Endothelial cell (in vitro differentiated cells): ENCODE measurements at regions not wholly inside any gene's neighbourhood (a gene's known extent, or its start where the extent isn't known, plus 50 kb on each side); places are given as distances from the start of the nearest gene placed in this dataset.

Experiments
- DNase-seq: peaks from one replicate; pipeline ENCODE4 v3.0.0; 2021; ENCODE audit warnings: low spot score
- H3K27ac Mint-ChIP-seq: one replicate; pipeline ENCODE4 v1.8.0; 2021; ENCODE audit warnings: mixed read lengths, inconsistent platforms; ENCODE audit not compliant: unreplicated experiment
- H3K27me3 Mint-ChIP-seq: one replicate; pipeline ENCODE4 v1.8.0; 2021; ENCODE audit warnings: mild to moderate bottlenecking, moderate library complexity, mixed read lengths, inconsistent platforms; ENCODE audit not compliant: unreplicated experiment
- H3K36me3 Mint-ChIP-seq: one replicate; pipeline ENCODE4 v1.8.0; 2021; ENCODE audit warnings: mild to moderate bottlenecking, low read depth, mixed read lengths, inconsistent platforms; ENCODE audit not compliant: unreplicated experiment
- H3K4me1 Mint-ChIP-seq: one replicate; pipeline ENCODE4 v1.8.0; 2021; ENCODE audit warnings: mild to moderate bottlenecking, mixed read lengths, inconsistent platforms; ENCODE audit not compliant: unreplicated experiment
- H3K4me3 Mint-ChIP-seq: one replicate; pipeline ENCODE4 v1.8.0; 2021; ENCODE audit warnings: mild to moderate bottlenecking, mixed read lengths, inconsistent platforms; ENCODE audit not compliant: unreplicated experiment
- H3K9me3 Mint-ChIP-seq: one replicate; pipeline ENCODE4 v1.8.0; 2021; ENCODE audit warnings: mixed read lengths, inconsistent platforms; ENCODE audit not compliant: unreplicated experiment
- TF ChIP-seq, protein P1 (sequence below): fragments of 200-600 bp; sonication (generic); IDR thresholded peaks from one replicate; pipeline ENCODE4 v1.5.0; 2021; ENCODE audit warnings: antibody characterized with exemption; ENCODE audit not compliant: unreplicated experiment

DNA sequence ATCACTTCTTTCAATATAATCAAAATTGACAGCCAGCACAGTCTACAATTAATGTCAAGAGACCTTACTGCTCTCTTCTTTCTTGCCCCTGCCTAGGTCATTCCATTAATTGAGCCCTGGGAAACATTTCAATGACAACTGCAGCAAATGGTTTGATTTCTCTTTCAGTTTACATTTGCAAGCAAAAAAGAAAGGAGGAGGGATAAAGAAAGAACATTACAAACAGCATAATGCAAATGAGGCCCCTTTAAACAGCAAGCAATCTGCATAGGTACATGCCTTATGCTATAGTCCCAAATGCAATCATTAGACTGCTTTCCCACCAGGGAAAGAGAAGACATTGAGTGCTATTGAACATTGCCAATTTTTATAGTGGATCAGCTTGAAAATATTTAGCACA lies 655.0 kb upstream of the CDH2 start:
- Mint-ChIP-seq H3K27ac (no peak overlapping the region), H3K4me3 (no peak overlapping the region), H3K27me3 (no peaks in the 10 kb centered on the region), H3K36me3 (no peaks in the 10 kb centered on the region), H3K9me3 (no peaks in the 10 kb centered on the region), H3K4me1 (peaks cover 15% of the 10 kb centered on the region)
- TF ChIP-seq, protein P1, sequence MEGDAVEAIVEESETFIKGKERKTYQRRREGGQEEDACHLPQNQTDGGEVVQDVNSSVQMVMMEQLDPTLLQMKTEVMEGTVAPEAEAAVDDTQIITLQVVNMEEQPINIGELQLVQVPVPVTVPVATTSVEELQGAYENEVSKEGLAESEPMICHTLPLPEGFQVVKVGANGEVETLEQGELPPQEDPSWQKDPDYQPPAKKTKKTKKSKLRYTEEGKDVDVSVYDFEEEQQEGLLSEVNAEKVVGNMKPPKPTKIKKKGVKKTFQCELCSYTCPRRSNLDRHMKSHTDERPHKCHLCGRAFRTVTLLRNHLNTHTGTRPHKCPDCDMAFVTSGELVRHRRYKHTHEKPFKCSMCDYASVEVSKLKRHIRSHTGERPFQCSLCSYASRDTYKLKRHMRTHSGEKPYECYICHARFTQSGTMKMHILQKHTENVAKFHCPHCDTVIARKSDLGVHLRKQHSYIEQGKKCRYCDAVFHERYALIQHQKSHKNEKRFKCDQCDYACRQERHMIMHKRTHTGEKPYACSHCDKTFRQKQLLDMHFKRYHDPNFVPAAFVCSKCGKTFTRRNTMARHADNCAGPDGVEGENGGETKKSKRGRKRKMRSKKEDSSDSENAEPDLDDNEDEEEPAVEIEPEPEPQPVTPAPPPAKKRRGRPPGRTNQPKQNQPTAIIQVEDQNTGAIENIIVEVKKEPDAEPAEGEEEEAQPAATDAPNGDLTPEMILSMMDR = no peak
- no peak for DNase-seq

DNA sequence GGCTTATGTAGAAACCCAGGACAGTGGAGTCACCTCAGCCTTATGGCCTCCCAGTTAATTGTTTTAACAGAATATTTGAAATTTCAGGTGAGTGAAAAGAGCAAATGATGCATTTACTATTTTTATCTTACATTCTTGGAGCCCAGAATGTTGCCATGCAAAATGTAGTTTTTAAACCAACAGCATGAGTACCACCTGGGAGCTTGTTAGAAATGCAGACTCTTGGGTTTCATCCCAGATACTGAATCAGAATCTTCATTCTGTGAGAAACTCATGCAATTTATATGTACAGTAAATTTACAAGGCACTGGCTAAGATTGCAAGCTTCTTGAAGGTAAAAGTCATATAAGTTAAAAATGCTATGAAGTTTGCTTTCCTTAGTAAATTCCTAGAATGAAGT lies 654.5 kb upstream of the CDH2 start:
- Mint-ChIP-seq H3K9me3 (no peaks in the 10 kb centered on the region), H3K4me1 (peaks cover 19% of the 10 kb centered on the region), H3K27me3 (no peaks in the 10 kb centered on the region), H3K27ac (no peak overlapping the region), H3K4me3 (no peak overlapping the region), H3K36me3 (no peaks in the 10 kb centered on the region)
- no peak for DNase-seq
- TF ChIP-seq, protein P1 = no peak

DNA sequence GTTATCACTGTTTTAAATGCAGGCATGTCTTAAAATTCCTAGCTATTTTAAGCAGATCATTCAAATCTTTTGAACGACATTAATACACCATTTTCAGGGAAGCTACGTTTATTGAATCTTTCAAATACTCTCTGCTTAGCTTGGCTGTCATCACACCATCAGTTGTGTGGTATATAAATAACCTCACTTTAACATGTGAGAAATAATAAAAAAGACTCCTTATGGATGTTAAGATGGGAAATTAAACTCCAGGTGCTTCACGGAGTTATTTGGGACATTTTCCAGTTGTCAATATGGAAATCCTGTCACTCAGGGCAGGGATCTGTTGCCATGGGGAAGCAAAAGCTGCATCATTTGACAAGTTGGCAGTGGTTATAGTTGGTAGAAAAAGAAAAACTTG lies 649.2 kb upstream of the CDH2 start:
- DNase-seq = no peak
- TF ChIP-seq, protein P1 = no peak
- Mint-ChIP-seq H3K36me3 (no peaks in the 10 kb centered on the region), H3K4me3 (no peak overlapping the region), H3K4me1 (peaks cover 21% of the 10 kb centered on the region), H3K27ac (no peak overlapping the region), H3K9me3 (no peaks in the 10 kb centered on the region), H3K27me3 (no peaks in the 10 kb centered on the region)

- no peaks in the 10 kb centered on the region for H3K9me3 Mint-ChIP-seq
- no peak overlapping the region for H3K4me3 Mint-ChIP-seq
- H3K27ac Mint-ChIP-seq = no peak overlapping the region
- H3K4me1 Mint-ChIP-seq = peaks cover 17% of the 10 kb centered on the region
- no peaks in the 10 kb centered on the region for H3K36me3 Mint-ChIP-seq
- TF ChIP-seq, protein P1 = no peak
- no peaks in the 10 kb centered on the region for H3K27me3 Mint-ChIP-seq
- DNase-seq = no peak
These were observed 647.2 kb upstream of the CDH2 start for GRCh38 chr18:28824183-28824574.

- Mint-ChIP-seq H3K4me3 (no peak overlapping the region), H3K36me3 (no peaks in the 10 kb centered on the region), H3K4me1 (peaks cover 14% of the 10 kb centered on the region), H3K27ac (no peak overlapping the region), H3K27me3 (no peaks in the 10 kb centered on the region), H3K9me3 (no peaks in the 10 kb centered on the region)
- no peak for DNase-seq
- TF ChIP-seq, protein P1 = no peak
These were observed 646.7 kb upstream of the CDH2 start for GRCh38 chr18:28823506-28824182.
